OCI-LY1 (cell line): ENCODE measurements at regions not wholly inside any gene's neighbourhood (a gene's known extent, or its start where the extent isn't known, plus 50 kb on each side); places are given as distances from the start of the nearest gene placed in this dataset.

Source experiments
- H2AFZ ChIP-seq: fragments of 200-600 bp; sonication (generic), shearing (Covaris generic); 2 replicates; pipeline ENCODE4 v1.6.0; 2014; ENCODE audit warnings: antibody characterized with exemption, mild to moderate bottlenecking, low read length
- H3F3A ChIP-seq: fragments of 200-600 bp; sonication (generic), shearing (Covaris generic); 2 replicates; pipeline ENCODE4 v1.6.0; 2014; ENCODE audit warnings: mild to moderate bottlenecking, antibody characterized with exemption, low read length, moderate library complexity; ENCODE audit not compliant: insufficient read depth
- H3K27ac ChIP-seq: fragments of 200-600 bp; sonication (generic); 2 replicates; pipeline ENCODE4 v1.5.1; 2014; ENCODE audit warnings: low read length, mixed run types, mild to moderate bottlenecking, low read depth; ENCODE audit not compliant: poor library complexity, severe bottlenecking
- H3K27me3 ChIP-seq: fragments of 200-600 bp; sonication (generic); 2 replicates; pipeline ENCODE4 v1.6.0; 2014; ENCODE audit warnings: antibody characterized with exemption, mild to moderate bottlenecking, low read length, moderate library complexity; ENCODE audit not compliant: insufficient read depth
- H3K36me3 ChIP-seq: fragments of 200-600 bp; sonication (generic); 2 replicates; pipeline ENCODE4 v1.6.1; 2014; ENCODE audit warnings: mild to moderate bottlenecking, antibody characterized with exemption, low read length, moderate library complexity, mixed read lengths; ENCODE audit not compliant: insufficient read depth
- H3K4me1 ChIP-seq: fragments of 200-600 bp; sonication (generic); 2 replicates; pipeline ENCODE4 v1.5.1; 2014; ENCODE audit warnings: mild to moderate bottlenecking, low read length, moderate library complexity; ENCODE audit not compliant: insufficient read depth, severe bottlenecking
- H3K4me2 ChIP-seq: fragments of 200-600 bp; sonication (generic), shearing (Covaris generic); 2 replicates; pipeline ENCODE4 v1.6.1; 2014; ENCODE audit warnings: low read length
- H3K4me3 ChIP-seq: fragments of 200-600 bp; sonication (generic); 2 replicates; pipeline ENCODE4 v1.5.1; 2014; ENCODE audit warnings: low read length, low read depth, mild to moderate bottlenecking, mixed read lengths; ENCODE audit not compliant: poor library complexity, severe bottlenecking
- H3K79me2 ChIP-seq: fragments of 200-600 bp; shearing (Covaris generic); 2 replicates; pipeline ENCODE4 v1.6.1; 2016; ENCODE audit warnings: mixed run types, low read length, mixed read lengths; ENCODE audit not compliant: insufficient read depth
- H3K9ac ChIP-seq: fragments of 200-600 bp; sonication (generic), shearing (Covaris generic); 2 replicates; pipeline ENCODE4 v1.6.1; 2014; ENCODE audit warnings: mild to moderate bottlenecking, low read length, mixed read lengths
- H3K9me2 ChIP-seq: fragments of 200-600 bp; sonication (generic), shearing (Covaris generic); 2 replicates; pipeline ENCODE4 v1.6.1; 2014; ENCODE audit warnings: low read depth, mild to moderate bottlenecking, low read length, mixed read lengths
- H3K9me3 ChIP-seq: fragments of 200-600 bp; shearing (Covaris generic); 2 replicates; pipeline ENCODE4 v1.6.1; 2014; ENCODE audit warnings: low read length, mixed read lengths
- H4K20me1 ChIP-seq: fragments of 200-600 bp; sonication (generic), shearing (Covaris generic); 2 replicates; pipeline ENCODE4 v1.6.0; 2016; ENCODE audit warnings: mild to moderate bottlenecking, low read length; ENCODE audit not compliant: insufficient read depth
- EZH2 ChIP-seq: fragments of 200-600 bp; sonication (generic), shearing (Covaris generic); IDR thresholded peaks from 2 replicates; pipeline ENCODE4 v1.8.0; 2017; ENCODE audit warnings: borderline replicate concordance, mixed run types, mild to moderate bottlenecking, antibody characterized with exemption, low read length, moderate library complexity, mixed read lengths
- TF ChIP-seq, protein P1 (sequence below): fragments of 200-600 bp; sonication (generic), shearing (Covaris generic); IDR thresholded peaks from 2 replicates; pipeline ENCODE4 v1.5.1; 2017; ENCODE audit warnings: mild to moderate bottlenecking, antibody characterized with exemption, low read length, moderate library complexity, mixed read lengths

DNA sequence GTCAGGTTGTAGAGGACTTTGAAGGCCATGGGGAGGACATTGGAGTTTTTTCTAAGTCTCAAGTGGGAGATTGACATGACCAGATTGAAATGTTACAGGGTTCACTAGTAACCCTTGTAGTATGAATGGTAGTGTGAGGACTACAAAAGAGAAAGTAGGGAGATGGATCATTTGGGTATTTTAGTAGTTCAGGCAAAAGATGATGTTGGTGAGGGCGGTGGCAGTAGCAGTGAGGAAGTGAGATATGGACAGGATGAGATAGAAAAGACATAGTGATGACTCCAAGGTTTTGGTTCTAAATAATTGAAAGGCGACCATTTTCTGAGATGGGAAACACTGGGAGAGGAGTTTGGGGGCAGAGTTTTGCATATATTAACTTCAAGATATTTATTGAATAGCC lies 94.2 kb upstream of the CNTN1 start:
- Histone ChIP-seq H3F3A (no peaks in the 10 kb centered on the region), H3K4me1 (no peaks in the 10 kb centered on the region), H3K9me3 (no peaks in the 10 kb centered on the region), H3K27ac (no peak overlapping the region), H3K9me2 (no peaks in the 10 kb centered on the region), H3K9ac (no peak overlapping the region), H4K20me1 (no peaks in the 10 kb centered on the region), H3K4me2 (no peak overlapping the region), H3K36me3 (no peaks in the 10 kb centered on the region), H3K27me3 (no peaks in the 10 kb centered on the region), H2AFZ (no peak overlapping the region), H3K79me2 (no peaks in the 10 kb centered on the region), H3K4me3 (no peak overlapping the region)
- TF ChIP-seq, protein P1, sequence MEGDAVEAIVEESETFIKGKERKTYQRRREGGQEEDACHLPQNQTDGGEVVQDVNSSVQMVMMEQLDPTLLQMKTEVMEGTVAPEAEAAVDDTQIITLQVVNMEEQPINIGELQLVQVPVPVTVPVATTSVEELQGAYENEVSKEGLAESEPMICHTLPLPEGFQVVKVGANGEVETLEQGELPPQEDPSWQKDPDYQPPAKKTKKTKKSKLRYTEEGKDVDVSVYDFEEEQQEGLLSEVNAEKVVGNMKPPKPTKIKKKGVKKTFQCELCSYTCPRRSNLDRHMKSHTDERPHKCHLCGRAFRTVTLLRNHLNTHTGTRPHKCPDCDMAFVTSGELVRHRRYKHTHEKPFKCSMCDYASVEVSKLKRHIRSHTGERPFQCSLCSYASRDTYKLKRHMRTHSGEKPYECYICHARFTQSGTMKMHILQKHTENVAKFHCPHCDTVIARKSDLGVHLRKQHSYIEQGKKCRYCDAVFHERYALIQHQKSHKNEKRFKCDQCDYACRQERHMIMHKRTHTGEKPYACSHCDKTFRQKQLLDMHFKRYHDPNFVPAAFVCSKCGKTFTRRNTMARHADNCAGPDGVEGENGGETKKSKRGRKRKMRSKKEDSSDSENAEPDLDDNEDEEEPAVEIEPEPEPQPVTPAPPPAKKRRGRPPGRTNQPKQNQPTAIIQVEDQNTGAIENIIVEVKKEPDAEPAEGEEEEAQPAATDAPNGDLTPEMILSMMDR = no peak
- TF ChIP-seq EZH2 = no peak

DNA sequence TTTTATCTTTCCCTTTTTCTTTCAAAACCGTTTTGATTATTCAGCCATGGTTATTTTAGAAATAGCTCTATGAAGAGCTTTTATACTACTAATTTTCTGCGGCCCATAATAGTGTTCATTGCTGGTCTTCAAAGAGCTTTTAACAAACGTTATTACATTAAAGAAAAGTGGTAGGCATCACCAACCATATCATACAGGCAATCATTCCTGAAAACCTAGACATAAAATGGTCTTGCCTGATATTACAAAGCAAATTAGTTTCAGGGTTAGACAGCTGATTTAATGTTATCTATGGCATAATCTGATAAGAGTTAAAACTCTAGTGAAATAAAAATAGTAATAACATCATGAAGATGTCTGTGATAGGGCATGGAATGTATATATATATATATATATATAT lies 89.7 kb upstream of the CNTN1 start:
- Histone ChIP-seq H3K9ac (no peak overlapping the region), H3K27ac (no peak overlapping the region), H3K4me3 (no peak overlapping the region), H3K79me2 (no peaks in the 10 kb centered on the region), H2AFZ (no peak overlapping the region), H3K9me2 (no peaks in the 10 kb centered on the region), H3K27me3 (no peaks in the 10 kb centered on the region), H3K9me3 (no peaks in the 10 kb centered on the region), H3K4me2 (no peak overlapping the region), H4K20me1 (no peaks in the 10 kb centered on the region), H3K4me1 (no peaks in the 10 kb centered on the region), H3K36me3 (no peaks in the 10 kb centered on the region), H3F3A (no peaks in the 10 kb centered on the region)
- TF ChIP-seq EZH2 = no peak
- TF ChIP-seq, protein P1 = no peak

DNA sequence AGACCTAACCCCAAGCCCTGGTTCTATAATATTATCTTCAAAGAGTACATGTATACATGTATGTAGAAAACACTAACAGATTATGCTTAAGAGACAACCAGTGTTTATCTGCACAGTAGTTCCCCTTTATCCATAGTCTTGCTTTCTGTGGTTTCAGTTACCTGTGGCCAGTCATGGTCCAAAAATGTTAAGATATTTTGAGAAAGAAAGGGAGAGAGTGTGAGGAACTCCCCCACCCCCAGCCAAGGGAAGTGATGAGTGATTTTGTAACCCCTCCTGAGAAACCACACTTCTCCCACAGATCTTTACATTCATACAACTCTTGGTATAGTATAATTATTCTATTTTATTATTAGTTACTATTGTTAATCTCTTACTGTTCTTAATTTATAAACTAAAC lies 77.3 kb upstream of the CNTN1 start:
- no peaks in the 10 kb centered on the region for H3K4me1 ChIP-seq
- TF ChIP-seq, protein P1 = no peak
- TF ChIP-seq EZH2 = no peak
- H3K4me2 ChIP-seq = no peak overlapping the region
- H3K36me3 ChIP-seq = no peaks in the 10 kb centered on the region
- H3K79me2 ChIP-seq = no peaks in the 10 kb centered on the region
- H3F3A ChIP-seq = no peaks in the 10 kb centered on the region
- H3K9me3 ChIP-seq = no peaks in the 10 kb centered on the region
- no peaks in the 10 kb centered on the region for H3K9me2 ChIP-seq
- H3K9ac ChIP-seq = no peak overlapping the region
- no peaks in the 10 kb centered on the region for H3K27me3 ChIP-seq
- no peak overlapping the region for H3K27ac ChIP-seq
- no peak overlapping the region for H2AFZ ChIP-seq
- H4K20me1 ChIP-seq = no peaks in the 10 kb centered on the region
- H3K4me3 ChIP-seq = no peak overlapping the region
